ENCODE measurements at regions not wholly inside any gene's neighbourhood (a gene's known extent, or its start where the extent isn't known, plus 50 kb on each side); places are given as distances from the start of the nearest gene placed in this dataset.

DNA sequence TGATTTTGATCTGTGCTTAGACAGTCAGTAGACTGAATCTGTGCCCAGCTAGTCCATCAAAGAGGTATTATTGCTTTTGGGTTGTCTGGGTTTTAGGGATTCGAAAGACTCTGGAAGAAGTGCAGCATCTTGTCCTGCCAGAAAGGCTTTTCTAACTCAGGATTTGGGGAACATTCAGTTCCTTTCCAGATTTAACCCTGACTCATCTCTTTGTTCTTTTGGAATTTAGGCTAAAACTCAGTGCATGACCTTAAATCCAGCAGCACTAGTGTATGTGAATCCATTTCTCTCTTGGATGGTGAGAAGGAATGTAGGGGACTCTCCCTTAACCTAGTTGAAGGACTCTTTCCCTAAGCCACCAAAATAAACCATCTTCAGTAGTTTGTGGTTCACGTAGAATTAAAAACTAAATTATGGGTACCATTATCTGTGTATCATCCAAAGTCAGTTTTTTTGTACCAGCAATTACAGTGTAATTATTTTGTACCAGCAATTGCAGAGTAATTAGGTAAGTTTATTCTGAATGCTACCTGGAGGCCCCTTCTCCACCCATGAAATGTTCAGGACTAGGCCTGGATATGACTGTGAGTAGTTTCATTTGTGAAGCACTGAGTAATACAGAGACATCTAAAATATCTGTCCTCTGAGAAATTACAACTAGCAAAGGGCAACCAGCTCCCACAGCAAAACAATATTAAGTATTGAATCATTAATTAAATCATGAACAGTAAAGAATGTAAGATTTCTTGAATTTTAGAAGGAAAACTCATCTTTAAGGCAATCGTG lies 384.0 kb downstream of the TMA16 start:
- Histone ChIP-seq H3K4me1 (replicated peaks in 1 of 4; ENCODE audit: control insufficient read depth in 3 of 4, insufficient read depth in 4 of 4, low read length in 3 of 4) (no peaks in the 10 kb centered on the region), H2AK5ac (ENCODE audit: low read depth, low read length) (no peak overlapping the region), H4K8ac (ENCODE audit: extremely low read depth, insufficient read depth, low read length) (no peak overlapping the region), H2BK5ac (ENCODE audit: low read depth, low read length) (no peak overlapping the region), H4K91ac (replicated peaks; ENCODE audit: insufficient read length, low read length) (no peak overlapping the region), H3K23me2 (ENCODE audit: low read depth, low read length) (no peaks in the 10 kb centered on the region), H3K9me3 (ENCODE audit: insufficient read depth in 2 of 2, low read depth in 1 of 2, low read length in 1 of 2) (no peaks in the 10 kb centered on the region), H3K27me3 (replicated peaks in 1 of 4; ENCODE audit: control insufficient read depth in 3 of 4, extremely low read depth in 1 of 4, insufficient read depth in 3 of 4, low read length in 3 of 4) (no peaks in the 10 kb centered on the region), H3K14ac (ENCODE audit: insufficient read length) (no peak overlapping the region), H3K27ac (ENCODE audit: low read depth, low read length) (no peak overlapping the region), H3K36me3 (ENCODE audit: control insufficient read depth in 2 of 4, insufficient read depth in 4 of 4, low read length in 3 of 4) (no peaks in the 10 kb centered on the region), H3K79me1 (ENCODE audit: low read depth, low read length) (no peaks in the 10 kb centered on the region), H3K56ac (replicated peaks; ENCODE audit: insufficient read length, low read depth, low read length) (no peak overlapping the region), H2BK12ac (ENCODE audit: low read depth, low read length) (no peak overlapping the region), H3K4ac (replicated peaks; ENCODE audit: insufficient read length, low read depth, low read length) (no peak overlapping the region), H2BK120ac (replicated peaks; ENCODE audit: low read depth, low read length) (no peak overlapping the region), H4K5ac (ENCODE audit: insufficient read length, low read depth, low read length) (no peak overlapping the region), H2AFZ (ENCODE audit: low read length) (no peak overlapping the region), H3K23ac (ENCODE audit: insufficient read length) (no peak overlapping the region), H3K18ac (ENCODE audit: extremely low read depth, low read length) (no peak overlapping the region), H3K4me2 (ENCODE audit: insufficient read depth in 1 of 2, low read depth in 2 of 2, low read length in 2 of 2) (no peak overlapping the region), H3K79me2 (ENCODE audit: control insufficient read depth in 1 of 2, insufficient read depth in 2 of 2, low read length in 2 of 2) (no peaks in the 10 kb centered on the region), H2BK15ac (ENCODE audit: low read length) (no peak overlapping the region), H2BK20ac (ENCODE audit: low read length) (no peak overlapping the region), H3K4me3 (ENCODE audit: extremely low read depth in 1 of 4, insufficient read depth in 2 of 4, low read depth in 3 of 4, low read length in 4 of 4) (no peak overlapping the region), H3K9ac (replicated peaks in 1 of 4; ENCODE audit: extremely low read depth in 1 of 4, low read depth in 3 of 4, low read length in 3 of 4) (no peak overlapping the region), H4K20me1 (replicated peaks in 1 of 2; ENCODE audit: control insufficient read depth in 1 of 2, insufficient read depth in 2 of 2, low read length in 2 of 2) (no peaks in the 10 kb centered on the region)
- ChIA-PET POLR2A (ENCODE audit: partially characterized antibody) (no interaction called here), CTCF (ENCODE audit: partially characterized antibody) (no interaction called here)
- FAIRE-seq: no peak
- DNase-seq (ENCODE audit: low read depth in 1 of 2, low spot score in 2 of 2): no peak
- 95% methylated on average over 3 of the region's 3 CpGs; no CpG with 5 or more reads in 1 of the 2 experiments for WGBS, 2 experiments (ENCODE audit: extremely low coverage in 1 of 2, insufficient coverage in 1 of 2, insufficient read length in 1 of 2, insufficient replicate concordance in 2 of 2, low coverage in 1 of 2, low lambda C conversion rate in 2 of 2, missing lambda C conversion rate in 1 of 2)
- TF ChIP-seq NANOG (IDR thresholded peaks at IDR 0.05; ENCODE audit: insufficient read depth, low read depth, low read length, poor library complexity, severe bottlenecking) (no peak), TAF7 (optimal IDR thresholded peaks at IDR 0.05; ENCODE audit: borderline replicate concordance, low read depth, low read length) (no peak)

Data from H1 (cell line).